Right ventricle myocardium inferior (tissue), 1 donor: ENCODE measurements at regions not wholly inside any gene's neighbourhood (a gene's known extent, or its start where the extent isn't known, plus 50 kb on each side); places are given as distances from the start of the nearest gene placed in this dataset.

Source experiments
- ATAC-seq: fragments of 200-7000 bp; cut with Tn5 transposase; one replicate; pipeline ENCODE4 v1.9.1; 2020; ENCODE audit warnings: mild to moderate bottlenecking, moderate library complexity
- DNase-seq: peaks from one replicate; pipeline ENCODE4 v3.0.0; 2021; ENCODE audit errors: missing footprints
- intact Hi-C: fragments of 100-400 bp; cut with DNase I; formaldehyde crosslinking; loops from one replicate; pipeline ENCODE4 v1.11.0; 2022
- donor health status: DM: no; HTN: yes; CAD: no; lungs with severe emphysema.

GRCh38 chr2:176669398-176670174 lies 400.3 kb downstream of the MTX2 start:
- no peak for DNase-seq
- intact Hi-C loops, result no loop called here
- peak; percentile 20 for ATAC-seq

GRCh38 chr2:176675271-176675949 lies 406.2 kb downstream of the MTX2 start:
- ATAC-seq (no peak), DNase-seq (no peak)
- intact Hi-C loops, result no loop called here

- intact Hi-C loops, result no loop called here
- ATAC-seq (no peak), DNase-seq (no peak)
These were observed 408.6 kb downstream of the MTX2 start for GRCh38 chr2:176677746-176678265.

GRCh38 chr2:176678571-176678970 lies 409.3 kb downstream of the MTX2 start:
- DNase-seq, result no peak
- intact Hi-C loops, result no loop called here
- ATAC-seq, result no peak

GRCh38 chr2:176679061-176679669 lies 409.9 kb downstream of the MTX2 start:
- intact Hi-C loops, result no loop called here
- ATAC-seq (no peak), DNase-seq (no peak)

GRCh38 chr2:176680916-176681516 lies 411.8 kb downstream of the MTX2 start:
- intact Hi-C loops, result no loop called here
- DNase-seq (no peak), ATAC-seq (no peak)

- ATAC-seq, result no peak
- DNase-seq, result no peak
- intact Hi-C loops, result no loop called here
These were observed 412.4 kb downstream of the MTX2 start for GRCh38 chr2:176681584-176682115.

GRCh38 chr2:176682278-176682677 lies 413.0 kb downstream of the MTX2 start:
- DNase-seq (no peak), ATAC-seq (no peak)
- intact Hi-C loops, result no loop called here

- DNase-seq, result no peak
- intact Hi-C loops, result no loop called here
- no peak for ATAC-seq
These were observed 414.4 kb downstream of the MTX2 start for GRCh38 chr2:176683618-176684111.

GRCh38 chr2:176685908-176686307 lies 416.7 kb downstream of the MTX2 start:
- intact Hi-C loops, result no loop called here
- ATAC-seq, result no peak
- DNase-seq, result no peak

GRCh38 chr2:176686328-176686727 lies 417.1 kb downstream of the MTX2 start:
- no peak for DNase-seq
- intact Hi-C loops, result no loop called here
- ATAC-seq, result no peak

GRCh38 chr2:176687342-176687741 lies 418.1 kb downstream of the MTX2 start:
- intact Hi-C loops, result no loop called here
- DNase-seq (no peak), ATAC-seq (peak; percentile 59)

GRCh38 chr2:176687944-176688343 lies 418.7 kb downstream of the MTX2 start:
- intact Hi-C loops, result no loop called here
- DNase-seq (no peak), ATAC-seq (peak; percentile 59)

GRCh38 chr2:176689711-176690110 lies 420.5 kb downstream of the MTX2 start:
- ATAC-seq (no peak), DNase-seq (no peak)
- intact Hi-C loops, result no loop called here

GRCh38 chr2:176691471-176691870 lies 422.2 kb downstream of the MTX2 start:
- ATAC-seq (no peak), DNase-seq (no peak)
- intact Hi-C loops, result no loop called here

- ATAC-seq (no peak), DNase-seq (no peak)
- intact Hi-C loops, result no loop called here
These were observed 423.3 kb downstream of the MTX2 start for GRCh38 chr2:176692533-176692932.

- intact Hi-C loops, result no loop called here
- DNase-seq (no peak), ATAC-seq (no peak)
These were observed 429.9 kb downstream of the MTX2 start for GRCh38 chr2:176699098-176699497.

GRCh38 chr2:176699644-176700043 lies 430.4 kb downstream of the MTX2 start:
- intact Hi-C loops, result no loop called here
- ATAC-seq (peak; percentile 44), DNase-seq (no peak)

GRCh38 chr2:176702131-176702530 lies 432.9 kb downstream of the MTX2 start:
- DNase-seq (no peak), ATAC-seq (no peak)
- intact Hi-C loops, result no loop called here
